Ovary (tissue), 7 donors: ENCODE measurements at regions not wholly inside any gene's neighbourhood (a gene's known extent, or its start where the extent isn't known, plus 50 kb on each side); places are given as distances from the start of the nearest gene placed in this dataset.
A peak's percentile ranks its signal among the peaks of the same experiment; 100 is the strongest.

Source experiments
- DNase-seq, 5 donors: peaks; one replicate each; pipeline ENCODE4 v3.0.0-alpha.2; 2019 to 2020
- H3K27ac ChIP-seq, 2 donors: fragments of 200-600 bp; one replicate each; pipeline versions ENCODE4 v1.5.1 to v1.8.0; 2019 to 2022
- H3K27me3 ChIP-seq: fragments of 200-600 bp; one replicate; pipeline ENCODE4 v1.8.0; 2022
- H3K36me3 ChIP-seq: fragments of 200-600 bp; sonication (generic); one replicate; pipeline ENCODE4 v1.5.1; 2019
- H3K4me1 ChIP-seq: one replicate; pipeline ENCODE4 v1.8.1; 2013; ENCODE audit warnings: mild to moderate bottlenecking, moderate library complexity; ENCODE audit not compliant: insufficient read depth
- H3K4me3 ChIP-seq: fragments of 200-600 bp; sonication (generic); one replicate; pipeline ENCODE4 v1.5.1; 2017
- H3K9me3 ChIP-seq, 2 donors: fragments of 200-600 bp in 1 of 2; sonication (generic) in 1 of 2; one replicate each; pipeline versions ENCODE4 v1.5.1 to v1.8.1; 2013 to 2019; ENCODE audit warnings: mild to moderate bottlenecking in 1 of 2, moderate library complexity in 1 of 2
- CTCF ChIP-seq, 3 donors: fragments of 450-650 bp in 2 of 3; fragments of 200-600 bp in 1 of 3; IDR thresholded peaks; one replicate each; pipeline versions ENCODE4 v1.5.1 to v1.8.0; 2016 to 2022; ENCODE audit warnings: antibody characterized with exemption in 3 of 3, mild to moderate bottlenecking in 1 of 3
- EP300 ChIP-seq: sonication (generic); formaldehyde crosslinking; IDR thresholded peaks from one replicate; pipeline ENCODE4 v1.6.1; 2017; ENCODE audit warnings: antibody characterized with exemption
- POLR2A ChIP-seq: fragments of 450-650 bp; IDR thresholded peaks from one replicate; pipeline ENCODE4 v1.6.1; 2017; ENCODE audit warnings: antibody characterized with exemption, mild to moderate bottlenecking, moderate library complexity
- WGBS, 3 donors: extraction: QIAGEN DNeasy Blood & Tissue Kit in 1 of 3; methylation state at CpG; one replicate each; pipeline versions ENCODE4 v1.1.5 to v1.1.7; 2013 to 2017; 5-methylcytosine and 5-hydroxymethylcytosine counted together
- intact Hi-C, 4 donors: fragments of 100-400 bp; cut with DNase I; formaldehyde crosslinking; loops; one replicate each; pipeline versions ENCODE4 v1.11.0 to v1.15.1; 2022 to 2023
- donor health status: DM: no; HTN: no; CAD: no; lungs with moderate emphysema.
- donor health status: DM: no; HTN: no; CAD: no.
- donor health status: Bipolar disorder and iron deficiency.
- donor health status: DM: no; HTN: no; CAD: no.
- donor health status: DM: yes; HTN: yes; CAD: no.

DNA sequence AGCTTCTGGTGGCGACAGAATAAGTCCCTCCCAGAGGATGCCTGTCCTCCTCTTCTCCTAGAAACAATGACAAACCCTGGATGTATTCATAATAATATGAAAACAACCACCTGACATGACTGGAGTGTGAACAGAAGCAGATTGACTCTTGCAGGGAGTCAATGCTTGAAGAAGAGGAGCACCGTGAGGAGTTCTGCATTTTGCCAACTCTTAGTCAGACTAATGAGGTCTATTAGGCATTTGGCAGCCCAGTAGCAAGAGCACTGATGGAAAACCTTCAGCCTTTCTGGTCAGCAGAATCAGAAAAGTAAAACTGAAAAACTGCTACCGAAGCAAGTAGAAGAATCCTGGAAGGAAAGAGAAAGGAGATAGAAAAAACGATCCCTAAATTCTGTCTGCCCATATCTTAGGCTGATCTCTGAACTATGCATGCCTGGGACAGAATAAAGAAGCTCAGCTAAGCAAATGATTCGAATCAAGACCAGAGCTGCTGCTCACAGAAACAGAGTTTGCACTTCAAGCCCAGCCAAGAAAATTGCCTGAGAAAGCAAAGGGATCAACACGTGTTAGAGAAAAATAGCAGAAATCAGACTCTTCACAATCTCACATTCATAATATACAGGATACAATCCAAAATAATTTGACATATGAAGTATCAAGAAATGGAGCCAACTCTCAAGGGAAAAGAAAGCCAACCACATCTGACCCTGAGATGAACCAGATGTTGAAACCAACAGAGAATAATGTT lies 69.5 kb upstream of the OSMR start:
- intact Hi-C loops, result no loop called here
- no peak overlapping the region for H3K4me3 ChIP-seq

DNA sequence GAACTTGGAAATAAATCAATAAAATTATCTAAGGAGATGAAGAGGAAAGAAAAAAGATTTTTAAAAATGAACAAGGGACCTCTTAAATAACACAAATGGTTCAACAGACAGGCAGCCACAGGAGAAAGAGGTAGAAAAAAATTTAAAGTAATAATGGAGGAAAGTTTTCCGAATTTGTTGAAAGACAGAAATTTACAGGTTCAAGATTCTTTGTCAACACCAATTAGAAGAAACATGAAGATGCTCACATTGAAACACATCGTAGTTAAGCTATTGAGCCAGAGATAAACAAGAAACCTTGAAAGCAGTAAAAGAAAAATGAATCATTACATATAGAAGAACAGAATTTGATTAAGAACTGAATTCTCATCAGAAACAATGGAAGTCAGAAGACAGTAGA lies 68.7 kb upstream of the OSMR start:
- intact Hi-C loops, result no loop called here
- no peak overlapping the region for H3K27ac ChIP-seq
- DNase-seq, result no peak
- no peaks in the 10 kb centered on the region for H3K36me3 ChIP-seq
- H3K4me3 ChIP-seq, result no peak overlapping the region
- TF ChIP-seq POLR2A, result no peak
- TF ChIP-seq EP300, result no peak
- no peak for TF ChIP-seq CTCF (IDR thresholded peaks at IDR 0.05)
- WGBS, 3 donors, result 37 to 46% (median 39%) methylated on average over 2 of the region's 2 CpGs
- no peaks in the 10 kb centered on the region for H3K9me3 ChIP-seq
- no peaks in the 10 kb centered on the region for H3K27me3 ChIP-seq
- H3K4me1 ChIP-seq, result peaks cover 3% of the 10 kb centered on the region

More for the DNA sequence above, 69.5 kb upstream of the OSMR start:
- H3K9me3 ChIP-seq, result no peaks in the 10 kb centered on the region
- DNase-seq, result no peak
- WGBS, 3 donors, result 33 to 57% (median 44%) methylated on average over 6 of the region's 6 CpGs
- no peaks in the 10 kb centered on the region for H3K36me3 ChIP-seq
- no peaks in the 10 kb centered on the region for H3K27me3 ChIP-seq
- H3K27ac ChIP-seq, result no peak overlapping the region
- no peak for TF ChIP-seq EP300
- no peak for TF ChIP-seq POLR2A
- no peak for TF ChIP-seq CTCF (IDR thresholded peaks at IDR 0.05)
- H3K4me1 ChIP-seq, result peaks cover 3% of the 10 kb centered on the region

DNA sequence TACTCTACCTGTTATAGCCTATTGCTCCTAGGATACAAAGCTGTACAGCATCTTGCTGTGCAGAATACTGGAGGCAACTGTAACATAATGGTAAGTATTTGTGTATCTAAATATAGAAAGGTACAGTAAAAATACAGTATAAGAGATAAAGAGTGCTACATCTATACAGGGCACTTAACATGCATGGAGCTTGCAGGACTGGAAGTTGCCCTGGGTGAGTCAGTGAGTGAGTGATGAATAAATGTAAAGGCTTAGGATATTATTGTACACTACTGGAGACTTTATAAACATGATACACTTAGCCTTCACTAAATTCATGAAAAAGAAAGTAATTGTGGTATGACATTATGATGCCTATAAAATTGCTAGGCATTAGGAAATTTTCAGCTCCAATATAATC lies 65.5 kb upstream of the OSMR start:
- no peak overlapping the region for H3K27ac ChIP-seq
- no peaks in the 10 kb centered on the region for H3K36me3 ChIP-seq
- no peak for DNase-seq
- intact Hi-C loops, result no loop called here
- H3K27me3 ChIP-seq, result no peaks in the 10 kb centered on the region
- TF ChIP-seq EP300 (no peak), CTCF (IDR thresholded peaks at IDR 0.05) (no peak), POLR2A (no peak)
- H3K4me3 ChIP-seq, result no peak overlapping the region
- no peaks in the 10 kb centered on the region for H3K9me3 ChIP-seq
- peaks cover 10% of the 10 kb centered on the region for H3K4me1 ChIP-seq

- peaks cover 10% of the 10 kb centered on the region for H3K4me1 ChIP-seq
- H3K9me3 ChIP-seq, result no peaks in the 10 kb centered on the region
- H3K27ac ChIP-seq, result no peak overlapping the region
- peak in 1 of 3 donors; percentile 14 for TF ChIP-seq CTCF (IDR thresholded peaks at IDR 0.05)
- TF ChIP-seq POLR2A, result no peak
- no peak for TF ChIP-seq EP300
- intact Hi-C loops, result no loop called here
- WGBS, 3 donors, result 44 to 49% (median 46%) methylated on average over 2 of the region's 2 CpGs
- no peaks in the 10 kb centered on the region for H3K36me3 ChIP-seq
- DNase-seq, result peak; percentile 56 to 81 (median 72)
- no peak overlapping the region for H3K4me3 ChIP-seq
- H3K27me3 ChIP-seq, result no peaks in the 10 kb centered on the region
Observed at GRCh38 chr5:38780945-38781344, 64.9 kb upstream of the OSMR start.
